HepG2 (cell line): ENCODE measurements at regions not wholly inside any gene's neighbourhood (a gene's known extent, or its start where the extent isn't known, plus 50 kb on each side); places are given as distances from the start of the nearest gene placed in this dataset.

Source experiments
- ATAC-seq: fragments of 200-7000 bp; cut with Tn5 transposase; 3 replicates; pipeline ENCODE4 v1.9.1; 2020; ENCODE audit warnings: mild to moderate bottlenecking, moderate library complexity
- BruUV-seq: library from RNA; stranded (reverse); fragments of 400-500 nt; replicated peaks from 2 replicates; lab custom pipeline; 2021; lab: Mats Ljungman, UMichigan
- CTCF ChIA-PET: fragments of 300-600 bp; formaldehyde crosslinking; extraction: SDS; loops from one replicate; lab custom pipeline; 2021; ENCODE audit warnings: low total read pairs, inconsistent platforms, low intra/inter-chr PET ratio; lab: Yijun Ruan, JAX
- POLR2A ChIA-PET: fragments of 350-600 bp; sonication (Branson Sonifier 250); formaldehyde crosslinking; loops from one replicate; lab custom pipeline; 2020; ENCODE audit warnings: antibody characterized with exemption, inconsistent platforms; lab: Yijun Ruan, JAX
- DNase-seq: peaks from one replicate; pipeline ENCODE4 v3.0.0-alpha.2; 2015; ENCODE audit warnings: low spot score
- FAIRE-seq: peaks from 3 replicates; lab custom pipeline; 2011; peaks lifted over from hg19 to GRCh38; lab: Jason Lieb, UNC
- H2AFZ ChIP-seq: one replicate; pipeline ENCODE4 v1.6.1; 2011; ENCODE audit warnings: low read length, inconsistent platforms
- H3K27ac ChIP-seq: fragments of 300-600 bp; 3 replicates; pipeline ENCODE4 v1.8.0; 2011; ENCODE audit warnings: mixed run types, mild to moderate bottlenecking, mixed read lengths, low read length, inconsistent platforms; ENCODE audit not compliant: insufficient read depth; ENCODE audit errors: extremely low read length
- H3K27me3 ChIP-seq, 2 experiments: fragments of 200-600 bp in 1 of 2; 2 replicates in 1 of 2; 3 replicates in 1 of 2; pipeline versions ENCODE4 v1.6.0 to v1.8.0; 2011; ENCODE audit warnings: low read length in 2 of 2, mild to moderate bottlenecking in 2 of 2, moderate library complexity in 2 of 2, inconsistent platforms in 1 of 2; ENCODE audit not compliant: insufficient read depth in 2 of 2, control insufficient read depth in 1 of 2
- H3K36me3 ChIP-seq, 2 experiments: fragments of 200-600 bp in 1 of 2; replicated peaks in 1 of 2; 2 replicates in 1 of 2; 3 replicates in 1 of 2; pipeline versions ENCODE4 v1.5.1 to v1.8.0; 2011; ENCODE audit warnings: low read length in 2 of 2, inconsistent platforms in 1 of 2; ENCODE audit not compliant: insufficient read depth in 2 of 2, control insufficient read depth in 1 of 2
- H3K4me1 ChIP-seq: 2 replicates; pipeline ENCODE4 v1.5.1; 2012; ENCODE audit warnings: low read length, inconsistent platforms; ENCODE audit not compliant: insufficient read depth
- H3K4me2 ChIP-seq: 2 replicates; pipeline ENCODE4 v1.6.0; 2011; ENCODE audit warnings: low read depth, low read length, inconsistent platforms
- H3K4me3 ChIP-seq, 3 experiments: fragments of 200-600 bp in 1 of 3; sonication (generic), shearing (Covaris generic) in 1 of 3; replicated peaks in 1 of 3; 2 replicates each; pipeline ENCODE4 v1.5.1; 2011 to 2016; ENCODE audit warnings: low read length in 3 of 3, inconsistent platforms in 2 of 3, low read depth in 2 of 3, mild to moderate bottlenecking in 2 of 3, control low read depth in 1 of 3, mixed read lengths in 1 of 3; ENCODE audit not compliant: insufficient read depth in 1 of 3
- H3K79me2 ChIP-seq: one replicate; pipeline ENCODE4 v1.6.1; 2011; ENCODE audit warnings: low read length, inconsistent platforms; ENCODE audit not compliant: insufficient read depth
- H3K9ac ChIP-seq: 2 replicates; pipeline ENCODE4 v1.6.0; 2011; ENCODE audit warnings: mild to moderate bottlenecking, low read depth, low read length, inconsistent platforms; ENCODE audit not compliant: insufficient read depth
- H3K9me3 ChIP-seq: 2 replicates; pipeline ENCODE4 v1.5.1; 2012; ENCODE audit warnings: mild to moderate bottlenecking, low read length
- H4K20me1 ChIP-seq: 2 replicates; pipeline ENCODE4 v1.6.0; 2011; ENCODE audit warnings: inconsistent platforms, mild to moderate bottlenecking, low read length, moderate library complexity; ENCODE audit not compliant: insufficient read depth
- ARNTL ChIP-seq: sonication (generic); formaldehyde crosslinking; IDR thresholded peaks from 2 replicates; pipeline ENCODE4 v1.4.0; 2020; ENCODE audit warnings: mild to moderate bottlenecking, missing genetic modification reagents
- DMTF1 ChIP-seq: sonication (generic); formaldehyde crosslinking; IDR thresholded peaks from 2 replicates; pipeline ENCODE4 v1.4.0; 2020; ENCODE audit warnings: mild to moderate bottlenecking, missing genetic modification reagents
- EED ChIP-seq: sonication (generic); formaldehyde crosslinking; IDR thresholded peaks from 2 replicates; pipeline ENCODE4 v1.5.0; 2020; ENCODE audit warnings: mild to moderate bottlenecking, missing genetic modification reagents
- FOXK2 ChIP-seq: fragments of 450-650 bp; IDR thresholded peaks from 2 replicates; pipeline ENCODE4 v1.6.1; 2016
- GFI1 ChIP-seq: sonication (generic); formaldehyde crosslinking; IDR thresholded peaks from 2 replicates; pipeline ENCODE4 v1.5.0; 2020; ENCODE audit warnings: missing genetic modification reagents, mild to moderate bottlenecking, borderline replicate concordance
- LRRFIP1 ChIP-seq: sonication (generic); formaldehyde crosslinking; conservative IDR thresholded peaks from 2 replicates; pipeline ENCODE4 v1.4.0; 2020; ENCODE audit warnings: missing genetic modification reagents
- MTF1 ChIP-seq: sonication (generic); formaldehyde crosslinking; IDR thresholded peaks from 2 replicates; pipeline ENCODE4 v1.5.0; 2020; ENCODE audit warnings: missing genetic modification reagents
- PAWR ChIP-seq: sonication (generic); formaldehyde crosslinking; IDR thresholded peaks from 2 replicates; pipeline ENCODE4 v1.4.0; 2020; ENCODE audit warnings: missing genetic modification reagents, mild to moderate bottlenecking, borderline replicate concordance
- PHF20 ChIP-seq: sonication (generic); formaldehyde crosslinking; IDR thresholded peaks from 2 replicates; pipeline ENCODE4 v1.5.0; 2020; ENCODE audit warnings: mild to moderate bottlenecking, missing genetic modification reagents
- POGZ ChIP-seq: sonication (generic); formaldehyde crosslinking; IDR thresholded peaks from 2 replicates; pipeline ENCODE4 v1.4.0; 2020; ENCODE audit warnings: mild to moderate bottlenecking, missing genetic modification reagents
- SRY ChIP-seq: sonication (generic); formaldehyde crosslinking; IDR thresholded peaks from 2 replicates; pipeline ENCODE4 v1.8.0; 2022; ENCODE audit warnings: mild to moderate bottlenecking, missing genetic modification reagents
- ZNF354B ChIP-seq: sonication (generic); formaldehyde crosslinking; IDR thresholded peaks from 2 replicates; pipeline ENCODE4 v1.8.0; 2022; ENCODE audit warnings: mild to moderate bottlenecking, missing genetic modification reagents
- ZNF563 ChIP-seq: sonication (generic); formaldehyde crosslinking; IDR thresholded peaks from 2 replicates; pipeline ENCODE4 v1.8.0; 2022; ENCODE audit warnings: mild to moderate bottlenecking, moderate library complexity, missing genetic modification reagents
- ZNF572 ChIP-seq: sonication (generic); formaldehyde crosslinking; IDR thresholded peaks from 2 replicates; pipeline ENCODE4 v1.5.1; 2020; ENCODE audit warnings: mild to moderate bottlenecking, missing genetic modification reagents
- ZNF841 ChIP-seq: sonication (generic); formaldehyde crosslinking; IDR thresholded peaks from 2 replicates; pipeline ENCODE4 v1.8.1; 2023; ENCODE audit warnings: missing genetic modification reagents, borderline replicate concordance
- WGBS: methylation state at CpG from one replicate; pipeline ENCODE4 v1.1.6; 2017; ENCODE audit warnings: low lambda C conversion rate; 5-methylcytosine and 5-hydroxymethylcytosine counted together
- in situ Hi-C: cut with HindIII; loops from 2 replicates; pipeline ENCODE4 v1.10.0; 2017; ENCODE audit warnings: low pct_unique_long_range_greater_than_20kb; ENCODE audit not compliant: extremely low pct_ligation_motif_present
- intact Hi-C: fragments of 100-400 bp; cut with micrococcal nuclease; formaldehyde crosslinking; loops from one replicate; pipeline ENCODE4 v1.10.0; 2022; ENCODE audit not compliant: unreplicated experiment
- TF ChIP-seq, protein P1 (sequence below): IDR thresholded peaks from 2 replicates; pipeline ENCODE4 v1.6.1; 2016

DNA sequence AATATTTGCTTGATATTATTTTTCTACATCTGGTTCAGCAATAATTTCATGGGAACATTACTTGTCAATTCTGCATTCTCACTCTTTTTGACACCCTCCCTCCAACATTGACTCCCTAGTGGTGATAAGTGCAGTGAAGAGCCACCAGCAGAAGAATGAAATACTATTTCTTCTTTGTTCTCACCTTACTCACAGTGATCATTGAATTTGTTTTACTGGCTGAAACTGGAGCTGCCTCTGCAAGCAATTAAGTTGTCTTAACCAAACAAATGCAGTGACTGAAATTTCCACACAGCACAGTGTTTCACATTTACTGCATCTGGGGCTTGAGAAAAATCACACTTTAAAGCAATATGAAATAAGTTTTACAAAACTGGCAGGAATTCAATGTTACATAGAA is 189.8 kb downstream of the JRKL start (continued):
- no peak for TF ChIP-seq FOXK2
- TF ChIP-seq ZNF572 (CRISPR knock-in tag) = no peak
- TF ChIP-seq GFI1 (CRISPR knock-in tag) = no peak
- no peak for TF ChIP-seq MTF1 (CRISPR knock-in tag)
- TF ChIP-seq ARNTL = no peak

DNA sequence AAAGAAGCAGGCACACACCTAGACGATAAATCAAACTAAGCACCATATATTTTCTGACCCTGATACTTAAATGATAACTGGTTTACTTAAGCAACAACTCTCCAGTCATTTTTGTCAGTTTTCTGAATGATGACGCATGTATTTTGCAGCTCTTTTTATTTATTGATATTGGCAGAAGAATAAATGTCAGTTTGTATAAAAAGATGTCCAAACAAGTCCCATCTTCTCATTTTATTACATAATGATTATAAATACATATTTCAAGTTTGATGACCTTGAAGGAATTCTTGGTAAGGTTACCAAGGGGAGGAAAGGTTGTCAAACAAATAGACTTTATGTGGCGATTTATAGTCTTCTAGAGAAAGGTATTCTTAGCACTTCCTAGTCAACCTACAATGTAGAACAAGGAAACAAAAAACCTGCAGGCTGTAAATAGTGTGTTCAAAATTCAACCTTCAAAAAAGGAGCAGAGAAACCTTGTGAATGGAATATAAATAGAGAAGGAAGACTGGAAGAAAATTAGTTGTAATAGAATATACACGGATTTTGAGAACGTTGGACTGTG is 190.7 kb downstream of the JRKL start:
- Histone ChIP-seq H3K79me2 (no peaks in the 10 kb centered on the region), H3K9ac (no peak overlapping the region), H3K27me3 (no peaks in the 10 kb centered on the region), H3K27ac (no peak overlapping the region), H3K4me2 (no peak overlapping the region), H3K4me1 (no peaks in the 10 kb centered on the region), H4K20me1 (no peaks in the 10 kb centered on the region), H3K9me3 (no peaks in the 10 kb centered on the region), H2AFZ (no peak overlapping the region), H3K4me3 (no peak overlapping the region), H3K36me3 (no peaks in the 10 kb centered on the region)
- no TSS peak for BruUV-seq
- ChIA-PET POLR2A (no interaction called here), CTCF (no interaction called here)
- ATAC-seq (no peak), DNase-seq (no peak), FAIRE-seq (no peak)
- intact Hi-C loops = no loop called here
- in situ Hi-C loops = no loop called here
- WGBS = 14% methylated on average over 5 of the region's 5 CpGs
- TF ChIP-seq LRRFIP1 (CRISPR knock-in tag) (no peak), PAWR (CRISPR knock-in tag) (no peak), POGZ (no peak), ZNF354B (CRISPR knock-in tag) (no peak), DMTF1 (CRISPR knock-in tag) (no peak), EED (CRISPR knock-in tag) (no peak), ZNF841 (CRISPR knock-in tag) (no peak), ZNF563 (CRISPR knock-in tag) (no peak), PHF20 (CRISPR knock-in tag) (no peak), SRY (CRISPR knock-in tag) (no peak)
- TF ChIP-seq, protein P1, sequence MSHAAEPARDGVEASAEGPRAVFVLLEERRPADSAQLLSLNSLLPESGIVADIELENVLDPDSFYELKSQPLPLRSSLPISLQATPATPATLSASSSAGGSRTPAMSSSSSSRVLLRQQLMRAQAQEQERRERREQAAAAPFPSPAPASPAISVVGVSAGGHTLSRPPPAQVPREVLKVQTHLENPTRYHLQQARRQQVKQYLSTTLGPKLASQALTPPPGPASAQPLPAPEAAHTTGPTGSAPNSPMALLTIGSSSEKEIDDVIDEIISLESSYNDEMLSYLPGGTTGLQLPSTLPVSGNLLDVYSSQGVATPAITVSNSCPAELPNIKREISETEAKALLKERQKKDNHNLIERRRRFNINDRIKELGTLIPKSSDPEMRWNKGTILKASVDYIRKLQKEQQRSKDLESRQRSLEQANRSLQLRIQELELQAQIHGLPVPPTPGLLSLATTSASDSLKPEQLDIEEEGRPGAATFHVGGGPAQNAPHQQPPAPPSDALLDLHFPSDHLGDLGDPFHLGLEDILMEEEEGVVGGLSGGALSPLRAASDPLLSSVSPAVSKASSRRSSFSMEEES = no peak
